ENCODE measurements at regions not wholly inside any gene's neighbourhood (a gene's known extent, or its start where the extent isn't known, plus 50 kb on each side); places are given as distances from the start of the nearest gene placed in this dataset.

- H3K79me2 ChIP-seq (ENCODE audit: insufficient read depth): no peaks in the 10 kb centered on the region
- ChIA-PET CTCF (no interaction called here), POLR2A (no interaction called here)
- H2AFZ ChIP-seq (ENCODE audit: low read depth): no peak overlapping the region
- H3K9me3 ChIP-seq: no peaks in the 10 kb centered on the region
- no peak overlapping the region for H3K9ac ChIP-seq
- DNase-seq: no peak
- peaks cover 9% of the 10 kb centered on the region for H3F3A ChIP-seq (replicated peaks; ENCODE audit: insufficient read depth)
- H3K4me2 ChIP-seq: no peak overlapping the region
- H3K36me3 ChIP-seq (replicated peaks in 1 of 2; ENCODE audit: control insufficient read depth in 1 of 2, insufficient read depth in 2 of 2, low read length in 1 of 2): no peaks in the 10 kb centered on the region
- H3K9me2 ChIP-seq: no peaks in the 10 kb centered on the region
- H3K4me3 ChIP-seq (ENCODE audit: low read depth in 2 of 2, low read length in 1 of 2): no peak overlapping the region
- no peak overlapping the region for H3K27ac ChIP-seq (ENCODE audit: low read depth in 2 of 2, low read length in 1 of 2)
- peaks cover 0 to 7% of the 10 kb centered on the region in 2 experiments; a peak in 2 of 4 replicates for H3K4me1 ChIP-seq (ENCODE audit: control insufficient read depth in 1 of 2, insufficient read depth in 2 of 2, low read depth in 1 of 2, low read length in 1 of 2)
- WGBS (ENCODE audit: low lambda C conversion rate): 98% methylated on average over 15 of the region's 16 CpGs
- no peaks in the 10 kb centered on the region for H4K20me1 ChIP-seq (ENCODE audit: insufficient read depth)
- H3K27me3 ChIP-seq (ENCODE audit: insufficient read depth): no peaks in the 10 kb centered on the region
- TF ChIP-seq ELF1 (IDR thresholded peaks at IDR 0.05) (no peak), REST (IDR thresholded peaks at IDR 0.05; ENCODE audit: low read depth, low read length) (no peak), SIN3A (IDR thresholded peaks at IDR 0.05; ENCODE audit: borderline replicate concordance, low read depth, low read length) (no peak), FOSL2 (IDR thresholded peaks at IDR 0.05; ENCODE audit: borderline replicate concordance, low read depth) (no peak), NFIC (IDR thresholded peaks at IDR 0.05; ENCODE audit: borderline replicate concordance) (no peak), CTCF (IDR thresholded peaks at IDR 0.05) (no peak), RAD21 (IDR thresholded peaks at IDR 0.05; ENCODE audit: low read length) (no peak), YY1 (IDR thresholded peaks at IDR 0.05; ENCODE audit: low read depth) (no peak), ZBTB33 (IDR thresholded peaks at IDR 0.05; ENCODE audit: borderline replicate concordance, low read depth) (no peak)
Measured at GRCh38 chr10:3406556-3406955, 234.0 kb upstream of the PITRM1 start.

GRCh38 chr10:3404381-3404780, 231.8 kb upstream of the PITRM1 start:
- no peak for DNase-seq

More at GRCh38 chr10:3404381-3404780, 231.8 kb upstream of the PITRM1 start:
- H3F3A ChIP-seq (replicated peaks; ENCODE audit: insufficient read depth): peaks cover 12% of the 10 kb centered on the region
- H3K4me2 ChIP-seq: no peak overlapping the region
- ChIA-PET POLR2A (no interaction called here), CTCF (no interaction called here)
- H3K9me2 ChIP-seq: no peaks in the 10 kb centered on the region
- TF ChIP-seq RFX5 (IDR thresholded peaks at IDR 0.05; ENCODE audit: low read length) (no peak), ELF1 (IDR thresholded peaks at IDR 0.05) (no peak), POLR2AphosphoS5 (IDR thresholded peaks at IDR 0.05; ENCODE audit: low read depth, low read length) (no peak), PBX3 (IDR thresholded peaks at IDR 0.05) (no peak), FOXJ3 (CRISPR knock-in tag; IDR thresholded peaks at IDR 0.05) (no peak)
- H3K9ac ChIP-seq: no peak overlapping the region
- H3K4me1 ChIP-seq (ENCODE audit: control insufficient read depth in 1 of 2, insufficient read depth in 2 of 2, low read depth in 1 of 2, low read length in 1 of 2): peaks cover 12 to 16% of the 10 kb centered on the region in 2 experiments; a peak in 3 of 4 replicates
- no peaks in the 10 kb centered on the region for H3K9me3 ChIP-seq
- no peak overlapping the region for H3K4me3 ChIP-seq (ENCODE audit: low read depth in 2 of 2, low read length in 1 of 2)
- no peak overlapping the region for H2AFZ ChIP-seq (ENCODE audit: low read depth)
- WGBS (ENCODE audit: low lambda C conversion rate): 97% methylated on average over 15 of the region's 15 CpGs
- H3K27me3 ChIP-seq (ENCODE audit: insufficient read depth): no peaks in the 10 kb centered on the region
- H3K79me2 ChIP-seq (ENCODE audit: insufficient read depth): no peaks in the 10 kb centered on the region
- H4K20me1 ChIP-seq (ENCODE audit: insufficient read depth): no peaks in the 10 kb centered on the region
- no peaks in the 10 kb centered on the region for H3K36me3 ChIP-seq (replicated peaks in 1 of 2; ENCODE audit: control insufficient read depth in 1 of 2, insufficient read depth in 2 of 2, low read length in 1 of 2)
- H3K27ac ChIP-seq (ENCODE audit: low read depth in 2 of 2, low read length in 1 of 2): no peak overlapping the region

Measured in SK-N-SH (cell line).